Stimulated activated CD4-positive, alpha-beta T cell treated with anti-CD3 and anti-CD28 coated beads, Interleukin-2, amount 100 ng/mL, for 4 hours (primary cell): ENCODE measurements at regions not wholly inside any gene's neighbourhood (a gene's known extent, or its start where the extent isn't known, plus 50 kb on each side); places are given as distances from the start of the nearest gene placed in this dataset.

Experiments
- DNase-seq: peaks from one replicate; pipeline ENCODE4 v3.0.0-alpha.2; 2020; ENCODE audit warnings: low read depth

GRCh38 chr1:58862728-58863385, 79.0 kb upstream of the JUN start:
- DNase-seq, result no peak

- DNase-seq, result no peak
Observed at GRCh38 chr1:58864654-58865053, 80.8 kb upstream of the JUN start.

GRCh38 chr1:58866578-58866977, 82.7 kb upstream of the JUN start:
- DNase-seq, result no peak

GRCh38 chr1:58869638-58870297, 85.9 kb upstream of the JUN start:
- no peak for DNase-seq

- no peak for DNase-seq
Observed at GRCh38 chr1:58870298-58870676, 86.4 kb upstream of the JUN start.

- no peak for DNase-seq
Observed at GRCh38 chr1:58874342-58874741, 90.5 kb upstream of the JUN start.

GRCh38 chr1:58874757-58875755, 91.2 kb upstream of the JUN start:
- DNase-seq, result no peak

- DNase-seq, result no peak
Observed at GRCh38 chr1:58879464-58879863, 95.6 kb upstream of the JUN start.

GRCh38 chr1:58880592-58880991, 96.7 kb upstream of the JUN start:
- DNase-seq, result no peak

GRCh38 chr1:58881471-58881994, 97.7 kb upstream of the JUN start:
- no peak for DNase-seq

GRCh38 chr1:58882322-58882948, 98.6 kb upstream of the JUN start:
- no peak for DNase-seq

- no peak for DNase-seq
Observed at GRCh38 chr1:58883037-58883887, 99.4 kb upstream of the JUN start.

GRCh38 chr1:58883888-58884482, 100.1 kb upstream of the JUN start:
- no peak for DNase-seq

GRCh38 chr1:58884706-58885661, 101.1 kb upstream of the JUN start:
- no peak for DNase-seq

- DNase-seq, result no peak
Observed at GRCh38 chr1:58885998-58886397, 102.2 kb upstream of the JUN start.

- no peak for DNase-seq
Observed at GRCh38 chr1:58886611-58887010, 102.8 kb upstream of the JUN start.

- no peak for DNase-seq
Observed at GRCh38 chr1:58887059-58887458, 103.2 kb upstream of the JUN start.

- no peak for DNase-seq
Observed at GRCh38 chr1:58888833-58889232, 105.0 kb upstream of the JUN start.

GRCh38 chr1:58890113-58890512, 106.3 kb upstream of the JUN start:
- no peak for DNase-seq

- DNase-seq, result no peak
Observed at GRCh38 chr1:58890609-58891008, 106.8 kb upstream of the JUN start.
